Neural crest cell (in vitro differentiated cells): ENCODE measurements at regions not wholly inside any gene's neighbourhood (a gene's known extent, or its start where the extent isn't known, plus 50 kb on each side); places are given as distances from the start of the nearest gene placed in this dataset.
A peak's percentile ranks its signal among the peaks of the same experiment; 100 is the strongest.

ENCODE experiments used
- DNase-seq: peaks from one replicate; pipeline ENCODE4 v3.0.0; 2021; ENCODE audit warnings: low read depth, mixed read lengths, low spot score
- H3K27ac Mint-ChIP-seq: one replicate; pipeline ENCODE4 v1.8.0; 2021; ENCODE audit warnings: mild to moderate bottlenecking, mixed read lengths; ENCODE audit not compliant: unreplicated experiment
- H3K27me3 Mint-ChIP-seq: 2 replicates; pipeline ENCODE4 v1.8.0; 2021; ENCODE audit warnings: low read depth, mild to moderate bottlenecking, mixed read lengths
- H3K36me3 Mint-ChIP-seq: 2 replicates; pipeline ENCODE4 v1.8.0; 2021; ENCODE audit warnings: low read depth, mild to moderate bottlenecking, mixed read lengths
- H3K4me1 Mint-ChIP-seq: 2 replicates; pipeline ENCODE4 v1.8.0; 2021; ENCODE audit warnings: mixed read lengths
- H3K4me3 Mint-ChIP-seq: one replicate; pipeline ENCODE4 v1.8.0; 2021; ENCODE audit warnings: mild to moderate bottlenecking, mixed read lengths
- H3K9me3 Mint-ChIP-seq: 2 replicates; pipeline ENCODE4 v1.8.0; 2021; ENCODE audit warnings: mixed read lengths
- CTCF ChIP-seq: fragments of 200-600 bp; sonication (generic); conservative IDR thresholded peaks from 2 replicates; pipeline ENCODE4 v1.5.0; 2021; ENCODE audit warnings: antibody characterized with exemption, mild to moderate bottlenecking

- no peak for TF ChIP-seq CTCF
- Mint-ChIP-seq H3K9me3 (peaks cover 13% of the 10 kb centered on the region), H3K27ac (no peak overlapping the region), H3K4me1 (no peaks in the 10 kb centered on the region), H3K27me3 (no peaks in the 10 kb centered on the region), H3K4me3 (no peak overlapping the region), H3K36me3 (peaks cover 3% of the 10 kb centered on the region)
- no peak for DNase-seq
These were observed 163.8 kb downstream of the TMEM38B start for GRCh38 chr9:105858006-105858690.

DNA sequence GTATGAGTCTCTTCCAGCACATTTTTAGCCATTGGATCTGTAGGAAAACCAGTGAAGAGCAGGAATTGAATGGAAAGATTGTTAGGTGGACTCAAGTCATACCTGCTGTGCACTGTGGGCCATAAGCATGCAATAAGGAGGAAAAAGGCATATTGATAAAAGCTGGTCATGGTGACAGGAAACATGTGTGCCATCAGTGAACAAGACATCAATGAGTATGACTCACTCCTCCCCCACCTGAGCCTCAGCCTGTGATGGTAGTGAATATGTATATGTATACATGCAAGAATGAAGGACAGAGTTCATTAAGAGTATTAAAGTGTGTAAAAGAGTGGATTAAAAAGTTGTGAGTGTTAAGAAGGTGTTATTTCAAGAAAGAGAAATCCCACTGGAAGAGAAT, 164.5 kb downstream of the TMEM38B start:
- Mint-ChIP-seq H3K27me3 (no peaks in the 10 kb centered on the region), H3K27ac (no peak overlapping the region), H3K4me1 (no peaks in the 10 kb centered on the region), H3K9me3 (peaks cover 14% of the 10 kb centered on the region), H3K36me3 (peaks cover 3% of the 10 kb centered on the region), H3K4me3 (no peak overlapping the region)
- DNase-seq: no peak
- no peak for TF ChIP-seq CTCF

GRCh38 chr9:105859428-105860091, 165.2 kb downstream of the TMEM38B start:
- Mint-ChIP-seq H3K36me3 (peaks cover 3% of the 10 kb centered on the region), H3K27me3 (no peaks in the 10 kb centered on the region), H3K4me1 (no peaks in the 10 kb centered on the region), H3K9me3 (peaks cover 14% of the 10 kb centered on the region), H3K27ac (peak overlapping the region; percentile 46), H3K4me3 (no peak overlapping the region)
- no peak for TF ChIP-seq CTCF
- DNase-seq: no peak

DNA sequence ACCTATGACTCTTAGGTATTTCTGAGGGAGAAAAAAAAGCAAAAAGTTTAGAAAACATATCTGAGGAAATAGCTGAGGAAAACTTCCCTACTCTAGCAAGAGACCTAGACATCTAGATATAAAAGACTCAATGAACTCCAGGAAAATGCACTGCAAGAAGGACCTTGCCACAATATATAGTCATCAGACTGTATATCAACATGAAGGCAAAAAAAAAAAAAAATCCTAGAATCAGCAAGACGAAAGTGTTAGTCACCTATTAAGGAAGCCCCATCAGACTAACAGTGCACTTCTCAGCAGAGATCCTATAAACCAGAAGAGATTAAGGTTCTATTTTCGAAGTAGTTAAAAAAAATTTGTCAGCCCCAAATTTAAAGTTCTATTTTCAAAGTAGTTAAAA, 166.2 kb downstream of the TMEM38B start:
- Mint-ChIP-seq H3K27ac (no peak overlapping the region), H3K27me3 (no peaks in the 10 kb centered on the region), H3K4me1 (no peaks in the 10 kb centered on the region), H3K36me3 (peaks cover 3% of the 10 kb centered on the region), H3K9me3 (peaks cover 14% of the 10 kb centered on the region), H3K4me3 (no peak overlapping the region)
- TF ChIP-seq CTCF: no peak
- DNase-seq: no peak

DNA sequence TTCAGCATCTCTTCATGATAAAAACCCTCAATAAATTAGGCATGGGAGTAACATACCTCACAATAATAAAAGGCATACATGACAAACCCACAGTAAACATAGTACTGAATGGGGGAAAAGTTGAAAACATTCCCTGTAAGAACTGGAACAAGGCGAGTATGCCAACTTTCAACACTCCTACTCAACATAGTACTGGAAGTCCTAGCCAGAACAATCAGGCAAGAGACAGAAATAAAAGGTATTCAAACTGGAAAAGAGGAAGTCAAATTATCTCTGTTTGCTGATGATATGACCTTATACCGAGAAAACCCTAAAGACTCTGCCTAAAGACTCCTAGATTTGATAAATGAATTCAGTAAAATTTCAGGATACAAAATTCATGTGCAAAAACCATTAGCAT, 167.6 kb downstream of the TMEM38B start:
- Mint-ChIP-seq H3K36me3 (peaks cover 3% of the 10 kb centered on the region), H3K27ac (no peak overlapping the region), H3K4me1 (no peaks in the 10 kb centered on the region), H3K27me3 (no peaks in the 10 kb centered on the region), H3K9me3 (peaks cover 14% of the 10 kb centered on the region), H3K4me3 (no peak overlapping the region)
- no peak for DNase-seq
- no peak for TF ChIP-seq CTCF
